H9 (cell line): ENCODE measurements at regions not wholly inside any gene's neighbourhood (a gene's known extent, or its start where the extent isn't known, plus 50 kb on each side); places are given as distances from the start of the nearest gene placed in this dataset.

Experiments used
- DNase-seq: peaks from one replicate; pipeline ENCODE4 v3.0.0-alpha.2; 2017
- H2AFZ ChIP-seq: one replicate; pipeline ENCODE4 v1.6.1; 2013; ENCODE audit warnings: mild to moderate bottlenecking, low read length, control low read depth, moderate library complexity
- H2AK5ac ChIP-seq: 2 replicates; pipeline ENCODE4 v1.6.1; 2013; ENCODE audit warnings: low read length, control low read depth, mixed read lengths; ENCODE audit not compliant: insufficient read length
- H2BK120ac ChIP-seq: one replicate; pipeline ENCODE4 v1.6.1; 2013; ENCODE audit warnings: low read depth, mild to moderate bottlenecking, low read length, control low read depth, inconsistent platforms; ENCODE audit not compliant: poor library complexity, severe bottlenecking
- H2BK12ac ChIP-seq: 2 replicates; pipeline ENCODE4 v1.6.1; 2013; ENCODE audit warnings: low read length, control low read depth, mixed read lengths, low read depth; ENCODE audit not compliant: insufficient read length
- H2BK15ac ChIP-seq: 2 replicates; pipeline ENCODE4 v1.6.1; 2013; ENCODE audit warnings: low read depth, low read length, control low read depth
- H2BK20ac ChIP-seq: one replicate; pipeline ENCODE4 v1.6.1; 2013; ENCODE audit warnings: low read depth, mild to moderate bottlenecking, low read length, control low read depth, inconsistent platforms; ENCODE audit not compliant: poor library complexity, severe bottlenecking
- H2BK5ac ChIP-seq: 2 replicates; pipeline ENCODE4 v1.6.1; 2013; ENCODE audit warnings: low read length, control low read depth, mixed read lengths; ENCODE audit not compliant: insufficient read length
- H3K14ac ChIP-seq: 2 replicates; pipeline ENCODE4 v1.6.1; 2013; ENCODE audit warnings: low read length, control low read depth; ENCODE audit not compliant: insufficient read depth
- H3K18ac ChIP-seq: 2 replicates; pipeline ENCODE4 v1.6.1; 2013; ENCODE audit warnings: low read depth, mild to moderate bottlenecking, mixed read lengths, low read length, control low read depth; ENCODE audit not compliant: insufficient read length
- H3K23ac ChIP-seq: 2 replicates; pipeline ENCODE4 v1.6.1; 2013; ENCODE audit warnings: low read length, control low read depth, mixed read lengths, low read depth; ENCODE audit not compliant: insufficient read length
- H3K23me2 ChIP-seq: 2 replicates; pipeline ENCODE4 v1.6.1; 2013; ENCODE audit warnings: low read depth, mild to moderate bottlenecking, mixed read lengths, low read length, control low read depth; ENCODE audit not compliant: insufficient read length, poor library complexity, severe bottlenecking
- H3K27ac ChIP-seq: 2 replicates; pipeline ENCODE4 v1.5.1; 2013; ENCODE audit warnings: low read length, control low read depth, mixed read lengths, low read depth; ENCODE audit not compliant: insufficient read length
- H3K27me3 ChIP-seq: 2 replicates; pipeline ENCODE4 v1.6.1; 2013; ENCODE audit warnings: low read length, control low read depth, inconsistent platforms; ENCODE audit not compliant: insufficient read depth
- H3K4ac ChIP-seq: 2 replicates; pipeline ENCODE4 v1.6.1; 2013; ENCODE audit warnings: low read depth, mild to moderate bottlenecking, control low read depth, inconsistent platforms, low read length, moderate library complexity
- H3K4me1 ChIP-seq: 2 replicates; pipeline ENCODE4 v1.6.1; 2013; ENCODE audit warnings: low read length, control low read depth, inconsistent platforms; ENCODE audit not compliant: insufficient read depth
- H3K4me2 ChIP-seq: 2 replicates; pipeline ENCODE4 v1.6.1; 2013; ENCODE audit warnings: low read length, control low read depth, mixed read lengths; ENCODE audit not compliant: insufficient read length, insufficient read depth
- H3K56ac ChIP-seq: 2 replicates; pipeline ENCODE4 v1.6.1; 2013; ENCODE audit warnings: low read depth, mild to moderate bottlenecking, mixed read lengths, low read length, control low read depth; ENCODE audit not compliant: insufficient read length
- H3K79me1 ChIP-seq: 2 replicates; pipeline ENCODE4 v1.6.1; 2013; ENCODE audit warnings: low read depth, mild to moderate bottlenecking, moderate library complexity, low read length, control low read depth, inconsistent platforms; ENCODE audit not compliant: insufficient read depth, poor library complexity, severe bottlenecking
- H3K79me2 ChIP-seq: 2 replicates; pipeline ENCODE4 v1.6.1; 2013; ENCODE audit warnings: low read length, control low read depth, inconsistent platforms; ENCODE audit not compliant: insufficient read depth
- H3K9ac ChIP-seq: 2 replicates; pipeline ENCODE4 v1.6.1; 2013; ENCODE audit warnings: low read length, control low read depth, mixed read lengths; ENCODE audit not compliant: insufficient read length; ENCODE audit errors: extremely low read depth
- H3K9me3 ChIP-seq: one replicate; pipeline ENCODE4 v1.6.1; 2013; ENCODE audit warnings: low read depth, low read length, inconsistent platforms; ENCODE audit not compliant: control insufficient read depth
- H3T11ph ChIP-seq: one replicate; pipeline ENCODE4 v1.6.1; 2013; ENCODE audit warnings: mild to moderate bottlenecking, low read length, control low read depth, inconsistent platforms
- H4K20me1 ChIP-seq: one replicate; pipeline ENCODE4 v1.6.1; 2013; ENCODE audit not compliant: control insufficient read depth, insufficient read length, insufficient read depth
- H4K5ac ChIP-seq: 2 replicates; pipeline ENCODE4 v1.6.1; 2013; ENCODE audit warnings: low read depth, mild to moderate bottlenecking, mixed read lengths, low read length, control low read depth; ENCODE audit not compliant: insufficient read length
- H4K8ac ChIP-seq: replicated peaks from 2 replicates; pipeline ENCODE4 v1.6.1; 2013; ENCODE audit warnings: low read length, control low read depth, mixed read lengths, low read depth; ENCODE audit not compliant: insufficient read length
- H4K91ac ChIP-seq: 2 replicates; pipeline ENCODE4 v1.6.1; 2013; ENCODE audit warnings: low read depth, mild to moderate bottlenecking, moderate library complexity, mixed read lengths, low read length, control low read depth; ENCODE audit not compliant: insufficient read length
- H3K27ac Mint-ChIP-seq, 3 experiments: 2 replicates in 2 of 3; 3 replicates in 1 of 3; pipeline ENCODE4 v1.8.0; 2020 to 2021; ENCODE audit warnings: mixed read lengths in 3 of 3, mild to moderate bottlenecking in 1 of 3, moderate library complexity in 1 of 3
- H3K27me3 Mint-ChIP-seq: 2 replicates; pipeline ENCODE4 v1.8.0; 2021; ENCODE audit warnings: low read depth, mild to moderate bottlenecking, moderate library complexity, mixed read lengths
- H3K36me3 Mint-ChIP-seq, 3 experiments: 2 replicates in 2 of 3; 3 replicates in 1 of 3; pipeline ENCODE4 v1.8.0; 2020 to 2021; ENCODE audit warnings: low read depth in 3 of 3, mixed read lengths in 3 of 3; ENCODE audit not compliant: insufficient read depth in 1 of 3
- H3K4me1 Mint-ChIP-seq, 2 experiments: 2 replicates each; pipeline ENCODE4 v1.8.0; 2020; ENCODE audit warnings: mixed read lengths in 2 of 2
- H3K4me3 Mint-ChIP-seq, 2 experiments: 2 replicates in 1 of 2; 3 replicates in 1 of 2; pipeline ENCODE4 v1.8.0; 2020 to 2021; ENCODE audit warnings: mild to moderate bottlenecking in 2 of 2, mixed read lengths in 2 of 2, moderate library complexity in 1 of 2
- H3K9me3 Mint-ChIP-seq, 2 experiments: 2 replicates in 1 of 2; 3 replicates in 1 of 2; pipeline ENCODE4 v1.8.0; 2020; ENCODE audit warnings: mild to moderate bottlenecking in 2 of 2, mixed read lengths in 2 of 2, moderate library complexity in 1 of 2
- CTCF ChIP-seq: fragments of 200-600 bp; sonication (generic); conservative IDR thresholded peaks from 3 replicates; pipeline ENCODE4 v1.8.0; 2021; ENCODE audit warnings: antibody characterized with exemption, mild to moderate bottlenecking
- WGBS: extraction: QIAGEN DNeasy Blood & Tissue Kit; methylation state at CpG from one replicate; pipeline ENCODE4 v1.1.7; 2013; ENCODE audit warnings: missing lambda C conversion rate, low lambda C conversion rate, mixed read lengths; ENCODE audit not compliant: insufficient read length; ENCODE audit errors: extremely low coverage; 5-methylcytosine and 5-hydroxymethylcytosine counted together

- H4K20me1 ChIP-seq, result no peaks in the 10 kb centered on the region
- no peak overlapping the region for H3K14ac ChIP-seq
- no peaks in the 10 kb centered on the region for H3K4me1 Mint-ChIP-seq
- H3K27ac ChIP-seq, result no peak overlapping the region
- H3K9me3 ChIP-seq, result no peaks in the 10 kb centered on the region
- H2AFZ ChIP-seq, result no peak overlapping the region
- no peak overlapping the region for H2AK5ac ChIP-seq
- no peak overlapping the region for H2BK120ac ChIP-seq
- H4K5ac ChIP-seq, result no peak overlapping the region
- H4K91ac ChIP-seq, result no peak overlapping the region
- no peaks in the 10 kb centered on the region for H3K9me3 Mint-ChIP-seq
- no peaks in the 10 kb centered on the region for H3K36me3 Mint-ChIP-seq
- H3K9ac ChIP-seq, result no peak overlapping the region
- no peak overlapping the region for H3K4me2 ChIP-seq
- H3K79me1 ChIP-seq, result no peaks in the 10 kb centered on the region
- no peak overlapping the region for H3K56ac ChIP-seq
- no peak overlapping the region for H3K4me3 Mint-ChIP-seq
- H3K4me1 ChIP-seq, result no peaks in the 10 kb centered on the region
- no peak overlapping the region for H3K23ac ChIP-seq
- no peak overlapping the region for H3K18ac ChIP-seq
- no peak overlapping the region for H2BK12ac ChIP-seq
- WGBS, result no CpG with 5 or more reads among the region's 2 CpGs
- H3K27me3 Mint-ChIP-seq, result peaks cover 4% of the 10 kb centered on the region
- H2BK20ac ChIP-seq, result no peak overlapping the region
- H3T11ph ChIP-seq, result no peak overlapping the region
- no peak overlapping the region for H4K8ac ChIP-seq
- no peak overlapping the region for H3K4ac ChIP-seq
- TF ChIP-seq CTCF, result no peak
- H3K27me3 ChIP-seq, result no peaks in the 10 kb centered on the region
- H3K23me2 ChIP-seq, result no peaks in the 10 kb centered on the region
- H3K79me2 ChIP-seq, result no peaks in the 10 kb centered on the region
- H2BK5ac ChIP-seq, result no peak overlapping the region
- DNase-seq, result no peak
- H2BK15ac ChIP-seq, result no peak overlapping the region
- no peak overlapping the region for H3K27ac Mint-ChIP-seq
Measured at GRCh38 chr7:18096087-18096486, 68.4 kb upstream of the PRPS1L1 start.
